GM10248 (cell line): ENCODE measurements at regions not wholly inside any gene's neighbourhood (a gene's known extent, or its start where the extent isn't known, plus 50 kb on each side); places are given as distances from the start of the nearest gene placed in this dataset.

Source experiments
- CTCF ChIA-PET: fragments of 300-600 bp; sonication (Branson Sonifier 250); formaldehyde crosslinking; extraction: SDS; loops from one replicate; lab custom pipeline; 2021; ENCODE audit warnings: antibody characterized with exemption; lab: Yijun Ruan, JAX
- POLR2A ChIA-PET: fragments of 350-650 bp; sonication (Branson Sonifier 250); formaldehyde crosslinking; extraction: SDS; loops from one replicate; lab custom pipeline; 2020; ENCODE audit warnings: antibody characterized with exemption; lab: Yijun Ruan, JAX
- DNase-seq: peaks from one replicate; pipeline ENCODE4 v3.0.0; 2012; ENCODE audit errors: extremely low spot score
- CTCF ChIP-seq: IDR thresholded peaks from 2 replicates; pipeline ENCODE4 v1.5.1; 2012; ENCODE audit warnings: mild to moderate bottlenecking, low read depth; ENCODE audit errors: extremely low read depth, missing control alignments, control extremely low read depth

GRCh38 chr2:10502803-10503107, 54.6 kb upstream of the ODC1 start:
- POLR2A ChIA-PET, result no interaction called here
- CTCF ChIA-PET, result no interaction called here
- TF ChIP-seq CTCF, result no peak
- no peak for DNase-seq

DNA sequence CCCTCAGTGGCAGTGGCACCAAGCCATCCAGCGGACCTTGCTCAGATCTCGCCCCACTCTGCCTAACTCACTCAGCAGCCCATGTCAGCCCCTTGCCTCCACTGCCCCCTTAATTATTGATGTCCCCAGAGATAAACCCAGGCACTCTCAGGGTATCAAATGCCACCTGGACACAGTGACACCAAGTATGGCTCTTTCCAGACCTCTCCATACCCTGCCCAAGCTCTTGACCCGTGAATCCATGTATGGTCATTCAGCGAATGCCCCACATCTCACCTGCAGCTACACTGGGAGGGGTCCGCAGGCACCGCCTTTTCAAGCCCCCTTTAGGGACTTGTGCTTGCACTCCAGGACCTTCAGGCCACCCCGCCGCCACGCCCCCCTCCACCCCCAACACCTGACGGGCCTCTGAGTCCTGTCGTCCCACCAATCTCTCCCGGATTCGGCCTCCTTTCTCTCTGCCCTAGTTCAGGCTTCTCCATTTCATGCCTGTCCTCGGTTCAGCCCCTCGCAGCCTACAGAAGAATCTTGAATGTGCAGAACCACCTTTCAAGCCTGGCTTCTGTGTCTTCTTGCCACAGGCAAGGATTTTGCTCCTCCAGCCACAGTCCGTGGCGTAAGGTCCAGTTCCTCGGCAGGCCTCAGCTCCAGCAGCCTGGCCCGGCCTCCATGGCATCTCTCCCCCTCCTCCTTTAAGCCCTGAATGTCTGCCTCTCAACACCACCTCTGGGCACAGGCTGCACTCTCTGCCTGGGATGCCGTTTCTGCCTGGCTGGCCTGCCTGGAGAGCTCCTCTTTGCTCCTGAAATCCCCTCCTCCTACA, 54.1 kb upstream of the ODC1 start:
- TF ChIP-seq CTCF, result no peak
- CTCF ChIA-PET, result no interaction called here
- POLR2A ChIA-PET, result no interaction called here
- DNase-seq, result no peak

GRCh38 chr2:10501451-10501961, 53.4 kb upstream of the ODC1 start:
- POLR2A ChIA-PET, result no interaction called here
- TF ChIP-seq CTCF, result no peak
- CTCF ChIA-PET, result no interaction called here
- no peak for DNase-seq

DNA sequence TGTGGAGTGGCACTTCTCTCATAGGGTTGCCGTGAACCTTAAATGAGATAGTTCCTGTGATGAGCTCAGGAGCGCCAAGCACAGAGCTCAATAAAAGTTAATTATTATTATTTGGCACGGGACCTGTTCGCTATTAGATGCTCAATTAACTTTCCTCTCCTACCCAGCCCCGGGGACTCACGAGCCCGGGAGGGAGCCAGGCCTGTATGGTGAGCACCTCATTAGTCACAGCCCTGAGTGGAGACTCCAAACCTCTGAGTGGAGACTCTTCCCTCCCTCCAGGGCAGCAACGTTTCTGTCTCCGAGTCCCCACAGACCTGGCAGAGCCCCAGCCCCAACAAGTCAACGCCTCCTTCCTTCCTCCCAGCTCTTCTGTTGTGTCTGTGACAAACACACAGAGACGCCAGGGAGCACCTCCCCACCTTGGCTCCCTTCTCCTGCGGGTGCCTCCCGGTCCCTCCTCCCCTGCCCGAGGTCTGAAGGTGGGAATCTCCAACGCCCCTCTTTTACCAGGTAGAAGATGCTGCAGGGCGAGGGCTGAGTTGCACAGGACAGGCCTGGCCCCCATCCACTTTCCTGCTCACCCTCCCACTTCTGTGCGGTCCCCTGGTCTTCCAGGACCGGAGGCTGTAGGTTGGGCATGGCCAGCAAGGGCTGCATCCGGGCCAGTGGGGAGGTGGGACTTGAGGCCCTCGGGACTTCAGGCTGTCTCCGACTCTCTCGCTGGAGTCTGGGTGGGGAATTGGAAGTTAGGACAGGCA, 52.7 kb upstream of the ODC1 start:
- no peak for DNase-seq
- TF ChIP-seq CTCF, result no peak
- POLR2A ChIA-PET, result no interaction called here
- CTCF ChIA-PET, result no interaction called here

DNA sequence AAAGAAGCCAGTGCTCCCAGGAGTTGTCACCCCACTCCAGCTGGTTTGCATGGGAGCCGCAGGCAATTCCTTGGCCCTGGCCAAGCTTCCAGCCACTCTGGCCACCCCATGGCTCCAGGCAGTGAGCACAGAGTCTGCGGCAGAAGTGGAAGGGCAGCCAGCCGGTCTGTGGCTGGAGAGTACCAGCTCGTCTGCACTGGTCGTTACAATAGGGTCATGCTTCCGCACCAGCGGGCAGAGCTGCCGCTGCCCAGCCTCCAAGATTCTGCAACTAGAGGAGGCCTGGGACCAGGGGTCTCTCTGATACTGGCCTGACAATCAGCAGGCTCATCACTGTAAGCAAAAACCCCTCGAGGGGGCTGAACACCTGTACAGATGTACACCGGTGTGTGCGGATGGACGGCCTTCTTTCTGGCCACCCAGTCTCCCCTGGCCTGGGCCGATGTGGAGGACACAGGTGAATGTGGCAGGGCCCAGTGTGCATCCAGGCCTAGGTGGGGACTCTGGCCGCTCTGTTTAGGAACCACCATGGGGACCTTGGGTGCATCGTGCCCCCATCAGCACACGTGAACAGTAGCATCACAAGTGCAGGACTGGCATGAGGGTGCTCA, 51.9 kb upstream of the ODC1 start:
- no peak for TF ChIP-seq CTCF
- no peak for DNase-seq
- ChIA-PET POLR2A (no interaction called here), CTCF (interaction anchor here (1.5 kb wide), 1 partner anchor 9 kb away, joined by 3 read pairs; no protein-coding TSS in a partner anchor)

- DNase-seq, result no peak
- ChIA-PET CTCF (interaction anchor here (1.5 kb wide), 1 partner anchor 10 kb away, joined by 3 read pairs; no protein-coding TSS in a partner anchor), POLR2A (no interaction called here)
- no peak for TF ChIP-seq CTCF
Observed at GRCh38 chr2:10499275-10499907, 51.3 kb upstream of the ODC1 start.
